ENCODE measurements at regions not wholly inside any gene's neighbourhood (a gene's known extent, or its start where the extent isn't known, plus 50 kb on each side); places are given as distances from the start of the nearest gene placed in this dataset.

DNA sequence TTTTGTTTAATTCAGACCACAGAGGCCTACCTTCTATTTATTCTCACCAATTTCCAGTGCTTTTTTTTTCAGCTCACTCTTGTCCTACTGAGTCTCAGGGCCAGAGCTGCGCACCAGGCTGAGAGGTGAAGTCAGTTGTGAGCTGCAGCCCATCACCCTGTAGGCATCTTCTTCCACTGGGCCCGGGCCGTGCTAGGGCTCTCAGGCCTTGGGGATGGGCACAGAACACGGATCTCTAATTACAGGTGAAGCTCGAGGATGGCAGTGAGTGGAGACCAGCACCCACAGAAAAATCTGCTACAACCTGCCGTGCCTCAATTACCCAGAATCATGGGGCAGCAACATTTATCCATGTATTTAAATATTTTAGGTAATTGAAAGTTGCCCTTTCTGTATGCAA is 82.1 kb downstream of the IRX5 start:
- no peaks in the 10 kb centered on the region for H3K79me2 ChIP-seq (ENCODE audit: low read depth)
- H4K20me1 ChIP-seq (ENCODE audit: insufficient read depth), result no peaks in the 10 kb centered on the region
- DNase-seq, result no peak
- no peaks in the 10 kb centered on the region for H3K4me1 ChIP-seq (replicated peaks; ENCODE audit: insufficient read depth)
- H3K4me2 ChIP-seq, result no peak overlapping the region
- H3K36me3 ChIP-seq (ENCODE audit: low read depth), result no peaks in the 10 kb centered on the region
- no peaks in the 10 kb centered on the region for H3K9me3 ChIP-seq (ENCODE audit: insufficient read depth, low read depth)
- no peak overlapping the region for H3K27ac ChIP-seq
- no peaks in the 10 kb centered on the region for H3K9me2 ChIP-seq (ENCODE audit: insufficient read depth)
- H3F3A ChIP-seq (ENCODE audit: insufficient read depth, low read depth), result no peaks in the 10 kb centered on the region
- ChIA-PET POLR2A (ENCODE audit: unreplicated experiment) (no interaction called here), CTCF (no interaction called here)
- no peak for TF ChIP-seq EZH2 (IDR thresholded peaks at IDR 0.05; ENCODE audit: low read depth)
- TF ChIP-seq, protein P1, sequence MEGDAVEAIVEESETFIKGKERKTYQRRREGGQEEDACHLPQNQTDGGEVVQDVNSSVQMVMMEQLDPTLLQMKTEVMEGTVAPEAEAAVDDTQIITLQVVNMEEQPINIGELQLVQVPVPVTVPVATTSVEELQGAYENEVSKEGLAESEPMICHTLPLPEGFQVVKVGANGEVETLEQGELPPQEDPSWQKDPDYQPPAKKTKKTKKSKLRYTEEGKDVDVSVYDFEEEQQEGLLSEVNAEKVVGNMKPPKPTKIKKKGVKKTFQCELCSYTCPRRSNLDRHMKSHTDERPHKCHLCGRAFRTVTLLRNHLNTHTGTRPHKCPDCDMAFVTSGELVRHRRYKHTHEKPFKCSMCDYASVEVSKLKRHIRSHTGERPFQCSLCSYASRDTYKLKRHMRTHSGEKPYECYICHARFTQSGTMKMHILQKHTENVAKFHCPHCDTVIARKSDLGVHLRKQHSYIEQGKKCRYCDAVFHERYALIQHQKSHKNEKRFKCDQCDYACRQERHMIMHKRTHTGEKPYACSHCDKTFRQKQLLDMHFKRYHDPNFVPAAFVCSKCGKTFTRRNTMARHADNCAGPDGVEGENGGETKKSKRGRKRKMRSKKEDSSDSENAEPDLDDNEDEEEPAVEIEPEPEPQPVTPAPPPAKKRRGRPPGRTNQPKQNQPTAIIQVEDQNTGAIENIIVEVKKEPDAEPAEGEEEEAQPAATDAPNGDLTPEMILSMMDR (conservative IDR thresholded peaks at IDR 0.05), result no peak
- no TSS peak for BruUV-seq (replicated peaks)
- intact Hi-C loops (cut with micrococcal nuclease; ENCODE audit: unreplicated experiment), result no loop called here
- H2AFZ ChIP-seq, result no peak overlapping the region
- H3K27me3 ChIP-seq (ENCODE audit: insufficient read depth, low read depth), result no peaks in the 10 kb centered on the region
- H3K4me3 ChIP-seq, result no peak overlapping the region

DNA sequence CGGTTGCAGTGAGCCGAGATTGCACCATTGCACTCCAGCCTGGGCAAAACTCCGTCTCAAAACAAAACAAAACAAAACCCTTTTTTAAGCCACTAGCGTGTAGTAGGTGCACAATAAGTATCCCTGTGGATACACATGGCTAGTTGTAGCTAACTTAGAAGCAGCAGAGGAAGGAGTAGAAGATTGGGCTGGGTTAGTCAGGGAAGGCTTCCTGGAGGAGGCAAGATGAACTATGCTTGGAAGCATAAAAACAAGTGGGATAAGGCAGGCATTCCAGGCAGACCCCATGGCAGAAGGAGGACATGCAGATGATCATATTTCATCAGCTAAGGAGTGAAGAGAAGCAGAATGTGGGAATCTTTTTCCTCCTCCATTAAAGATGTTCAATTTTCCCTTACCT is 83.4 kb downstream of the IRX5 start:
- ChIA-PET POLR2A (ENCODE audit: unreplicated experiment) (no interaction called here), CTCF (no interaction called here)
- H3K4me2 ChIP-seq, result no peak overlapping the region
- no peaks in the 10 kb centered on the region for H3K27me3 ChIP-seq (ENCODE audit: insufficient read depth, low read depth)
- no peak overlapping the region for H3K27ac ChIP-seq
- no peak overlapping the region for H3K4me3 ChIP-seq
- H3F3A ChIP-seq (ENCODE audit: insufficient read depth, low read depth), result no peaks in the 10 kb centered on the region
- no TSS peak for BruUV-seq (replicated peaks)
- TF ChIP-seq, protein P1 (conservative IDR thresholded peaks at IDR 0.05), result no peak
- no peaks in the 10 kb centered on the region for H3K9me3 ChIP-seq (ENCODE audit: insufficient read depth, low read depth)
- no peaks in the 10 kb centered on the region for H3K9me2 ChIP-seq (ENCODE audit: insufficient read depth)
- H3K4me1 ChIP-seq (replicated peaks; ENCODE audit: insufficient read depth), result no peaks in the 10 kb centered on the region
- no peaks in the 10 kb centered on the region for H4K20me1 ChIP-seq (ENCODE audit: insufficient read depth)
- no peak for DNase-seq
- no peaks in the 10 kb centered on the region for H3K36me3 ChIP-seq (ENCODE audit: low read depth)
- H3K79me2 ChIP-seq (ENCODE audit: low read depth), result no peaks in the 10 kb centered on the region
- intact Hi-C loops (cut with micrococcal nuclease; ENCODE audit: unreplicated experiment), result no loop called here
- H2AFZ ChIP-seq, result no peak overlapping the region

DNA sequence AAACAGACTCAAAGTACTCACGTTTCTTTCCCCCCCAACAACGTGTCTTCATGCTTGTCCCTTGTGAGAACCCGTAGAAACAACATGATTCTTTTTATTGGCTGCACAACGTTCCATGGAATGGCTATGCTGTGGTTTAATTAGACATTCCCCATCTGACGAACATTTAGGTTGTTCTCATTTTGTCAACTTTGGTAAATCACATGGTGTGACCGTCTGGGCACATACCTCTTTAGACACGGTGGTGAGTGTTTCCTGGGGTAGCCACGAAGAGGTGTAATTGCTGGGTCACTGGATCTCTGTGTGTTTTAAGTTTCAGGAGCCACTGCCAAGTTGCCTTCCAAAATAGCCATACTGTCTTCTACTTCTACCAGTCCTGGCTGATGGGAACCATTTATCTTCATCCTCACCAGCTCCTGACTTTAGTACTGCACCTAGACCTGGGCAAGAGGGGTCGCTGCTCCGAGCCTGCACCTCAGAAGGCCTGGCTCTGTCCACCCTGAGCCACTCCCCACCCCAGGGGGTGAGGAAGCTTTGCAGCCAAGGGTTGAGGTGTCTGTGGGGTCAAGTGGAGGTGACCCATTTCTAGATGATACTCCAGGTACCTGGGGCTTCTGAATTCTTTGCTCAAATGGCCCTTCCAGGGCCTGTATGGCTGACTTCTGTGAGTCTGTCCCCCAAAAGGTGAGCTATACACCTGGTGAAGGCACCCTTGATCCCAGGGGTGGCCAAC is 84.7 kb downstream of the IRX5 start:
- Histone ChIP-seq H4K20me1 (ENCODE audit: insufficient read depth) (no peaks in the 10 kb centered on the region), H3K27ac (no peak overlapping the region), H3K79me2 (ENCODE audit: low read depth) (no peaks in the 10 kb centered on the region), H3K36me3 (ENCODE audit: low read depth) (no peaks in the 10 kb centered on the region), H3K4me2 (no peak overlapping the region), H3K4me3 (no peak overlapping the region), H3F3A (ENCODE audit: insufficient read depth, low read depth) (no peaks in the 10 kb centered on the region), H3K27me3 (ENCODE audit: insufficient read depth, low read depth) (no peaks in the 10 kb centered on the region), H3K4me1 (replicated peaks; ENCODE audit: insufficient read depth) (no peaks in the 10 kb centered on the region), H3K9me2 (ENCODE audit: insufficient read depth) (no peaks in the 10 kb centered on the region), H2AFZ (no peak overlapping the region), H3K9me3 (ENCODE audit: insufficient read depth, low read depth) (no peaks in the 10 kb centered on the region)
- TF ChIP-seq EZH2 (IDR thresholded peaks at IDR 0.05; ENCODE audit: low read depth), result no peak
- TF ChIP-seq, protein P1 (conservative IDR thresholded peaks at IDR 0.05), result no peak
- no TSS peak for BruUV-seq (replicated peaks)
- ChIA-PET POLR2A (ENCODE audit: unreplicated experiment) (no interaction called here), CTCF (no interaction called here)
- intact Hi-C loops (cut with micrococcal nuclease; ENCODE audit: unreplicated experiment), result no loop called here
- no peak for DNase-seq
